Fibroblast of pulmonary artery (primary cell): ENCODE measurements at regions not wholly inside any gene's neighbourhood (a gene's known extent, or its start where the extent isn't known, plus 50 kb on each side); places are given as distances from the start of the nearest gene placed in this dataset.
A peak's percentile ranks its signal among the peaks of the same experiment; 100 is the strongest.

Experiments used
- DNase-seq: peaks from one replicate; pipeline ENCODE4 v3.0.0-alpha.2; 2010; ENCODE audit warnings: low read depth
- H3K4me3 ChIP-seq: replicated peaks from 2 replicates; pipeline ENCODE4 v1.5.1; 2011; ENCODE audit warnings: low read depth, mild to moderate bottlenecking, control low read depth, low read length, moderate library complexity
- CTCF ChIP-seq: IDR thresholded peaks from 2 replicates; pipeline ENCODE4 v1.5.1; 2011; ENCODE audit warnings: mild to moderate bottlenecking, control low read depth, low read length, inconsistent platforms; ENCODE audit errors: missing control alignments

GRCh38 chr3:190741788-190742187, 120.7 kb downstream of the GMNC start:
- H3K4me3 ChIP-seq: no peak overlapping the region
- TF ChIP-seq CTCF: no peak
- no peak for DNase-seq

DNA sequence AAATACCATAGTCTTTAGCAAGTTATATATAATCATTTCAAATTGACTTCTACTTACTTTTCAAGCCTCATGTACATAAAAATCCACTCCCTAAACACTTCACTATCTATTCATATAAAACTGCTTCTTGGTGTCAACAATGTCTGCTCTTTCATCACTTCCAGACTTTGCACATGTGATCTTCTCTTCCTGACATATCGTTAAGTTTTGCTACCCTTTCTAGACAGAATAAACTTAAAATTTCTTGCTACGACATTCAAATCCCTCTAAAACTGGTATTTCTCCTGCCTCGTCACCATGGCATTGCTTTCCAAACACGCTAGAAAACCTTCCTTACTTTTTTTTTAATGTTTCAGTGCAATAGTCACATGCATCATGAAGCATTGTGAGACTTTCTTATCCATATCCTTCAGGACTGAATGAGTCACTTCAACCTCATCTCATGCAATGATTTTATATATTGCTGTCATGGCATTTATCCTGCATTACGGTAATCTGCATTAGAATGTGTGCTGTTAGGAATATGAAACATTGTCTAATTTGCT, 122.8 kb downstream of the GMNC start:
- no peak overlapping the region for H3K4me3 ChIP-seq
- peak; percentile 40 for DNase-seq
- no peak for TF ChIP-seq CTCF

- H3K4me3 ChIP-seq: no peak overlapping the region
- no peak for TF ChIP-seq CTCF
- no peak for DNase-seq
Measured at GRCh38 chr3:190738636-190739155, 123.8 kb downstream of the GMNC start.

DNA sequence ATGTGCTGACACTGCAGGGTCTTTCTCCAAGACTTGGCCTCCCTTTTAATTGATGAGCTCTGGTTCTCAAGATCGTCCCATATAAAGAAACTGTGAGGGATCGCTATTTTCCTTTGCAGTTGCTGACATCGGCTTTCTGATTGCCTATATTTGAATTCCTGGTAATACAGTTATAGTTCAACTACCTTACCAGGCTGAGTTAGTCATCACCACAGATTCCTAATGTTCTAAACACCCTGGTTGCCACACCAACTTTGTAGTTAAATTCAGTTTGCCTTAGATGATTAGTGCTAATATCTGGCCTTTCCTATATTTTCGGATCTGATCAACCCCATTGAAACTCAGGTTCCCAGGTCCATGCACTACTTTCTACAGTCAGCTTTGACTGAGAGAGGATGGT, 125.0 kb downstream of the GMNC start:
- TF ChIP-seq CTCF: no peak
- no peak overlapping the region for H3K4me3 ChIP-seq
- DNase-seq: no peak

DNA sequence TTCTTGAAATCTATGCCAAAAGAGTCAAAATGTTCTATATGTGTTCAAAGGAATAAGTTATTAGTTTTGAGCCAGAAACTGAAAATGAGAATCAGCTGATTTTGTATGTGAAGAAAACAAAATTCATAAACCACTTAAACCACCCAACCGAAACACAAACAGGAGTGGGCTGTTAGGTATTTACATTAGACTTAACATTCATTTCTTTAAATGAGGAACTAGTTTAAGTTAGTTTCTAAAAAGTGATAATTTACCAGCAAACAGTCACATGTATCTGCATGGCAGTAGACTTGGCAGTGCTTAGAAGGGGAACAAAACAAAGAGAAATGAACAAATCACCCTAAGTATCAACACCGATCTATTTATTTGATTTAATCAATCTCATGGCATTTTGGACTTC, 128.0 kb downstream of the GMNC start:
- H3K4me3 ChIP-seq: no peak overlapping the region
- TF ChIP-seq CTCF: no peak
- DNase-seq: no peak

- no peak overlapping the region for H3K4me3 ChIP-seq
- no peak for TF ChIP-seq CTCF
- no peak for DNase-seq
Measured at GRCh38 chr3:190733591-190734146, 128.8 kb downstream of the GMNC start.

GRCh38 chr3:190731596-190731995, 130.9 kb downstream of the GMNC start:
- no peak for TF ChIP-seq CTCF
- no peak overlapping the region for H3K4me3 ChIP-seq
- no peak for DNase-seq
